PFSK-1 (cell line): ENCODE measurements at regions not wholly inside any gene's neighbourhood (a gene's known extent, or its start where the extent isn't known, plus 50 kb on each side); places are given as distances from the start of the nearest gene placed in this dataset.

Experiments used
- POLR2AphosphoS5 ChIP-seq: IDR thresholded peaks from 2 replicates; pipeline ENCODE4 v1.6.1; 2012; ENCODE audit warnings: low read depth, mild to moderate bottlenecking, control low read depth, low read length, moderate library complexity
- REST ChIP-seq, 2 experiments: IDR thresholded peaks; 2 replicates each; pipeline versions ENCODE4 v1.6.1 to v1.8.0; 2011 to 2012; ENCODE audit warnings: low read depth in 2 of 2, low read length in 2 of 2, control low read depth in 1 of 2, inconsistent platforms in 1 of 2, mild to moderate bottlenecking in 1 of 2, moderate library complexity in 1 of 2; ENCODE audit not compliant: insufficient read depth in 1 of 2
- SIN3A ChIP-seq: IDR thresholded peaks from 2 replicates; pipeline ENCODE4 v1.6.1; 2012; ENCODE audit warnings: mild to moderate bottlenecking, low read length, moderate library complexity, borderline replicate concordance; ENCODE audit not compliant: insufficient read depth
- TAF1 ChIP-seq: IDR thresholded peaks from 2 replicates; pipeline ENCODE4 v1.6.1; 2012; ENCODE audit warnings: low read length, control low read depth, borderline replicate concordance; ENCODE audit not compliant: insufficient read depth

DNA sequence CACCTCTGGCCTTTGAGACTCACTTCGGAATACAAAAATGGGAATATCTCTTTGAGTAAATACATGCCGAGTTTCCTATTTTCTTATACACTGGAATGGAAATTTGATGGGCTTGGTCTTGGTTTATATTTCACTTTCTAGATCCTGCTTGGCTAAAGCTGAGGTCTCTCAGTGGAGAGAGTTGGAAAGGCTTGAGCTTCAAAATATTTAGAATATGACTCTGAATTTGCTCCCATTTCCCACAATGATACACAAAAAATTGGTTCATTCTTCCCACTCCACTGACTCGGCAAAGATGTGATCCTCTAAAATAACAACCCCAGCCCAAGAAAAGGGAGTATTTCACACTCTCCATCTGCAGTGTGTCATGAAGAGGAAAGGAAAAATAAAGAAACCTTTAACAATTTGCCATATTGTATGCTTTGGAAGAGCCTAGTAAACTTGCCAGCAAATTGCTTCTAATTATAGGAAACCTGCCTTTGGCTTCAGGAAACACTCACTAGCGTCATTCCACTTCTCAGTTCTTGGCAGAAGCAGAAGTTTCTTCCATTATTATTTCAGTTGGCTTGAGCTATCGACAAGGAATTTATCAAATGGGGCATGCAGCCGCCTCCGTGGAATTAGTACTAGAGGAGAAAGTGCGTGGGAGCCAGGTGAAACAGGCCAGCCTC is 302.9 kb downstream of the NSG2 start:
- TF ChIP-seq POLR2AphosphoS5 (no peak; the same call in 1 of the 2 replicates), REST (IDR thresholded peaks at IDR 0.05; ENCODE audit: insufficient read depth in 1 of 2, low read depth in 2 of 2, low read length in 2 of 2) (no peak), TAF1 (no peak), SIN3A (no peak; the same call in 1 of the 2 replicates)
